NCI-H82 (cell line): ENCODE measurements at regions not wholly inside any gene's neighbourhood (a gene's known extent, or its start where the extent isn't known, plus 50 kb on each side); places are given as distances from the start of the nearest gene placed in this dataset.

Source experiments
- DNase-seq: peaks from one replicate; lab custom pipeline; 2025; lab: John Stamatoyannopoulos, UW

- no peak for DNase-seq
Observed at GRCh38 chr5:165795073-165795472, 2289.7 kb downstream of the MAT2B start.

DNA sequence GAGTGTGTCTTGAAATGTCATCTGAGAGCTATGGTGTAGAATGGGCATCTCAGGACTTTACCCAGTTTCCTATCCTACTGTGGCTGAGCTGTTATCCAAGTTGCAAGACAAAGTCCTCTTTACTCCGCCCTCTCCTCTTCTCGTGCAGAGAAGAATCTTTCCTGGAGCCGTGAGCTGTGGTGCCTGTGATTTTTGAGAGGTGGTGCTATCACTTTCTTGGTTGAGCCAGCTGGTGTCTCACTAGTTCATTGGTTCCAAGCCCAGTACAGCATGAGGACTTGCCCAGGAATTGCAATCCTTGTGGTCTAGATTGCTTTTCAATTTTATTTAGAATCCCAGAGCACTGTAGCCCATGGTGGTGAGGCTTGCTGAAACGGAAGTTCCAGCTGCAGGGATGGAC, 2300.3 kb downstream of the MAT2B start:
- DNase-seq = peak; percentile 25

GRCh38 chr5:165808335-165808734, 2302.9 kb downstream of the MAT2B start:
- DNase-seq = no peak

- no peak for DNase-seq
Observed at GRCh38 chr5:165809914-165810313, 2304.5 kb downstream of the MAT2B start.

GRCh38 chr5:165829504-165829903, 2324.1 kb downstream of the MAT2B start:
- no peak for DNase-seq

GRCh38 chr5:165834891-165835290, 2329.5 kb downstream of the MAT2B start:
- DNase-seq = no peak

GRCh38 chr5:165836046-165836445, 2330.6 kb downstream of the MAT2B start:
- no peak for DNase-seq

GRCh38 chr5:165837286-165837685, 2331.9 kb downstream of the MAT2B start:
- DNase-seq = no peak

DNA sequence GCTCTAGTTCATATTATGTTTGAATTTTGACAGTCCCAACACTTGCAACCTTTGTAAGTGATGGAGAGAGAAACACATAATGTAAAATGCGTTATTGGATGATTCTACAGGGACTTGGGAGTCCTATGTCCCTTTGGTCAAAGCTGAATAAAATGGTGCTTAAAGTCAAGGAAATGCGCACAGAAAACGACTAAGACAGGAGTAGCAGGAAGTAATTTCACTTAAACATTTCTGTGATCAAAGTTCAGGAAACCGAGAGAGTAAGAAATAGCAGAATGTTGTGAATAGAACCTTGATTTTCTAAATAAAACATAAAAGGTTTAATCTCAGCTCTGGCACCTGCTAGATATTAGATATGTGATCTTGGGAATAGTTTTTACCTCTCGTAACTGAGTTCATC, 2339.2 kb downstream of the MAT2B start:
- DNase-seq = no peak

- peak; percentile 47 for DNase-seq
Observed at GRCh38 chr5:165858118-165858517, 2352.7 kb downstream of the MAT2B start.

- DNase-seq = no peak
Observed at GRCh38 chr5:165859251-165859650, 2353.8 kb downstream of the MAT2B start.

- DNase-seq = no peak
Observed at GRCh38 chr5:165863239-165863638, 2357.8 kb downstream of the MAT2B start.

GRCh38 chr5:165871291-165871690, 2365.9 kb downstream of the MAT2B start:
- no peak for DNase-seq

DNA sequence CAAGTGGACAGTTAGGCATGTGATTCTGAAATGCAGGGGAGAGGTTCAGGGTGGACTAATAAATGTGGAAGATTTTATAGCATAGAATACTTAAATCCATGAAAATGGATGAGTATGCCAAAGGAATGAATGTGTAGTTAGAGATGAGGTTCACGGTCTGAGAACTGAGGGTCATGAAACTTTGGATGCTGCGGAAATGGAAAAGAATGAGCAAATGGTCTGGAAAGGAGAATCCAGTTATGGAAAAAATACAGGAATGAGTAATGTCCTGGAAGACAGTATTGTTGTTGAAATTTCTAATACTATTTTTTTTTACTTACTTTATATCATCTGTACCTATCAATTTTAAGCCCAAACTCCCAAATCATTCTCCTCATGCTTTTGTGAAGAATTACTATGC, 2369.4 kb downstream of the MAT2B start:
- no peak for DNase-seq

DNA sequence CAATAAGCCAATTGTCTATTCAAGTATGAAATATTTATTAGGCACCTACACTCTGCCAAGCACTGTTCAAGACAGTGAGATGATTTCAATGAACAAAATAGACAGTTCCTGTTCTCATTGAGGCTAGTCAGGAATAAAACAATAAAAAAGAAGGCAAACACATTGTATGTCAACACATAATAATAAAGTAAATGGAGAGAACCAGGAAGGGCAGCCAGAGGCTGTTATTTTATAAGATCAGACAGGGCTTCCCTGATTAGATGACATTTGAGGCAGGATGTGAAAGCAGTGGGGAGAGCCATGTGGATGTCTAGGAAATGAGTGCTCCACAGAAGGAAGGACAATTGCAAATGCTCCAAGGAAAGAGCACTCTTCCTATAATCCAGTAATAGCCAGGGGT, 2371.1 kb downstream of the MAT2B start:
- DNase-seq = no peak

DNA sequence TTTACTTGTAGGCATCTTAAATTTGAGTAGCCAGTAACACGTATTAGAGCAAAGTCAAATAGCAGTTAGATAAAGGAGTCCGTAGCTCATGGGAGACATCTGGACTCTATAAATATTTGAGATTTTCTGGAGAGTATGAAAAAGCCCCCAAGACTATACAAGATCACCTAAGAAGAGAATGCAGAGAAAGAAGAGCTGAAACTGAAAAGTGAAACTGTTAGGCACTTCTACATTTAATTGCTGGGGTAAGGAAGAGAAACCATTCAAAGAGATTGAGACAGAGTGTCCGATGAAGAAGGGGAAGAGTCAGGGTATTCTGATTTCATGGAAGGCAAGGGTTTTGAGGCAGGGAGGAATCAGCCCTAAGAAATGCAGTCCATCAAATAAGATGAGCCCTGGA, 2372.1 kb downstream of the MAT2B start:
- no peak for DNase-seq

DNA sequence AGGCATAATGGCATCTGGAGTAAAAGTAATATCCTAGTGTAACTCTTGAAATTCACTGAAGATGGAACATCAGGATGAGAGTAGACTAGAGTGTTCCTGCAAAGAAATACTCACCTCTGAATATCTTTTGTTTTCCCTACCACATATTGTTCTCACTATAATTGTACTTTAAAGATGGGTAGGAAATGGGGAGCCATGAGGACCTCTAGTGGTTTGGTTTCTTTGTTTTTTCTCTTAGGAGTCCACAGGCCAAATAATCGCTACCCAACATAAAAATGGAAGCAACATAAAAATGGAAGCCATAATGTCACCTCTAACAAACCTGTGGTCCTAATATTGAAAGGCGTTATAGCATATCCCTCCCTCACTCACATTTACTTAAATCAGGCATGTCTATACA, 2375.8 kb downstream of the MAT2B start:
- DNase-seq = peak; percentile 10

DNA sequence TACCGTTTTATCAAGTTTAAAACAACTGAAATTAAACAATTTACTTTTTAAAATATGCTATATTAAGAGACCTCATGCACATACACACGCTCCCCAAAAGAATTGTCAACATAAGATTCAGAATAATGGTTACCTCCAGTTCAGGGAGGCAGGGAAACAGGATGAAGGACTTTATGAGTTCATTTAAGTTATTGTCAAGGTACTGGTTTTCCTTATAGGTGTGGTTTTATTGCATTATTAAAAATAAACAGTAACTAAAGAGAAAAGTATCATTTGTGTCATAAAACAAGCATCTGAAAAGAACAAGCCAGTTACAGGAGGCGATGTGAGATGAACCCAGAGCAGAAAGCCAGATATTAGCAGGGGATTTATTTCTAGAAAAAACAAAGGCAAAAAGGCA, 2376.7 kb downstream of the MAT2B start:
- no peak for DNase-seq

DNA sequence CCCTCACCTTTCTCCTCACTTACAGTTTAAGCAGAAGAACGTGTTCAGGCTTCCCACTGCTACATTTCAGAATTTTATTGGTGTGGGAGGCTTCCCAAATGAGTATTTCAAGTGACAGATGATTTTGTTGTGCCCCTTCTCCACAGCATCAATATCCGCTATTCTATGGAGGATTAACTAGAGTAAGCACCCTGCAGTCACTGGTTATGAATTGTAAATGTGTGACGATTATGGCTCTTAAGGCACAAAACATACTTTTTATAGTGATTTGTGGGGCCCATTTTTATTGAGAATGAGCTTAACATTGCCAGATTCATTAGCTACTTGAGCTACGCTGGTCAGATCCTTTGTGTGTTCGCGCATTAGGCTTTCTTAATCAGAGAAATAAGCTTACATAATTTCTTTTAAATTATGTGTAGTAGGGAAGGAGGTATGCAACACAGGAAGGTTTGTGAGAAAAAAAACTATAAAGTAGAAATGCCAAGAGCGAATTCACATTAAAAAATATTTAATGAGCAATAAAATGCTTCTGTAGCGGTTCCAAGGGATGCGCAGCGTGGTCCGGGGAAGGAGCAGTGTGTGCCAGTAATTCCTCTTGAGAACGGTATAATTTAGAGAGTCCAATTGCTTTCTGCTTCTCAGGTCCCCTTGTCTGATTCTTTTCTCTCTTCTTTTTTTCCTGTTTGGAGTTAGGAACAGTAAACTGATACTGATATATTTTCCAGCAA, 2380.4 kb downstream of the MAT2B start:
- DNase-seq = no peak

DNA sequence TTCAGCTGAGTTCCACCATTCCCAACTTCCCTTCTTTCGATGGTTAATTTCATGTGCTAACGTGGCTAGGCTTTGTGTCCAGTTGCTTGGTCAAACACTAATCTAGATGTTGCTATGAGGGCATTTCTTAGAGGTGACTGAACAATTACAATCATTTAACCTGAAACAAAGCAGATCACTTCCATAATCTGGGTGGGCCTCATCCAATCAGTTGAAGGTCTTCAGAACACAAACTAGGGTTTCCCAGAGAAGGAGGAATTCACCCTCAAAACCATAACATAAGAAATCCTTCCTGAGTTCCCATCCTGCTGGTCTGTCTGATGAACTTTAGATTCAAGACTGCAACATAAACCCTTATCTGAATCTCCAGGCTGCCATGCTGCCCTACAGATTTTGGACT, 2381.7 kb downstream of the MAT2B start:
- DNase-seq = no peak

DNA sequence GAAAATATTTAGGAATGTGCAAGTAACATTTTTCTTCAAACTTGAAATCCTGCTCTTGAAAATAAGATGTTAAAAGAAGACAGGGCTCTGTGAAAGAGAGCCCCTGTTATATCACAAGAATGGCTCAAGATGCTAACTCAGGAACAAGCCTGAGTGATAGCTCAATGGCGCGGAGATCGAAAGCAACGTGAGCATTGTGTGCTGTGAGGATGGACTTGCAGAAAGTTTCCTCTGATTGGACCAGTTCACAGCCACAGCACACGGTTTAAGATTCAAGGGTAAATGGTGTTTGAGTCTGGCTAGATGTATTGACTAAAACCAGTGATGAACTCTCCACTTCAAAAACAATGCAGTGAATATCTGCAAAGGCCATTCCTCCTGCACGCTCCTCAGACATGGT, 2387.0 kb downstream of the MAT2B start:
- no peak for DNase-seq

- peak; percentile 74 for DNase-seq
Observed at GRCh38 chr5:165894916-165895315, 2389.5 kb downstream of the MAT2B start.

GRCh38 chr5:165903835-165904234, 2387.6 kb upstream of the WWC1 start:
- no peak for DNase-seq

DNA sequence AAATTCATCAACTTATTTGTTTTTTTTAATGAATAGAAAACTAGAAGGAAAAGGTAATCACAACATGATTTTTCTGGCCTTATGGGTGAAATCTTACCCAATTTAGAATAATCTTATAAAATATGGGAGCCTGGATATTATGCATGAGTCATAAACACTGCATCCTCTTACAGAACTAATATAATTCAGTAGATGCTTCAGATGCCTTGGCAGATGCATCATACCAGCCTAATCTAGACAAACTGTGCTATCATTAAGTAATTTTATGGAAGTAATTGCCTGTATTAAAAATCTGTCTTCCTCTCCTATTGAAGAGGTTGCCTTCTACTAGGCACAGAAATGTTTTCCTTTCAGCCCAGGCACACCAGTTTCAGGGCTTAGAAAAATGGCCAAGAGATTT, 2384.6 kb upstream of the WWC1 start:
- DNase-seq = no peak
